NCI-H526 (cell line): ENCODE measurements at regions not wholly inside any gene's neighbourhood (a gene's known extent, or its start where the extent isn't known, plus 50 kb on each side); places are given as distances from the start of the nearest gene placed in this dataset.
A peak's percentile ranks its signal among the peaks of the same experiment; 100 is the strongest.
"Not testable (repeated sequence)": the region's sequence is repeated elsewhere in the genome, so short reads cannot be mapped to it uniquely, and the experiment has no call there.

ENCODE experiments used
- DNase-seq, 2 experiments: peaks; one replicate each; lab custom pipeline; 2025; lab: John Stamatoyannopoulos, UW

GRCh38 chr2:150266931-150267330 lies 220.5 kb downstream of the RND3 start:
- DNase-seq, result no peak

GRCh38 chr2:150264442-150264841 lies 223.0 kb downstream of the RND3 start:
- no peak for DNase-seq

GRCh38 chr2:150261691-150262090 lies 225.8 kb downstream of the RND3 start:
- DNase-seq, result no peak

GRCh38 chr2:150260636-150261035 lies 226.8 kb downstream of the RND3 start:
- DNase-seq, result no peak

- DNase-seq, result no peak
Measured at GRCh38 chr2:150259746-150260145, 227.7 kb downstream of the RND3 start.

- DNase-seq, result peak; percentile 61 to 71
Measured at GRCh38 chr2:150258781-150259307, 228.6 kb downstream of the RND3 start.

- no peak for DNase-seq
Measured at GRCh38 chr2:150256736-150257135, 230.7 kb downstream of the RND3 start.

GRCh38 chr2:150255528-150255927 lies 231.9 kb downstream of the RND3 start:
- no peak for DNase-seq

GRCh38 chr2:150249735-150250134 lies 237.7 kb downstream of the RND3 start:
- DNase-seq, result not testable (repeated sequence)

- DNase-seq, result no peak
Measured at GRCh38 chr2:150247481-150247880, 240.0 kb downstream of the RND3 start.

- no peak for DNase-seq
Measured at GRCh38 chr2:150234787-150235446, 252.6 kb downstream of the RND3 start.

- no peak for DNase-seq
Measured at GRCh38 chr2:150232871-150233270, 254.6 kb downstream of the RND3 start.

GRCh38 chr2:150232321-150232720 lies 255.1 kb downstream of the RND3 start:
- DNase-seq, result peak; percentile 47 to 59

- DNase-seq, result no peak
Measured at GRCh38 chr2:150230616-150231015, 256.9 kb downstream of the RND3 start.

GRCh38 chr2:150230004-150230403 lies 257.5 kb downstream of the RND3 start:
- DNase-seq, result no peak

GRCh38 chr2:150228936-150229335 lies 258.5 kb downstream of the RND3 start:
- no peak for DNase-seq

- no peak for DNase-seq
Measured at GRCh38 chr2:150225030-150225429, 262.4 kb downstream of the RND3 start.

- no peak for DNase-seq
Measured at GRCh38 chr2:150224321-150224720, 263.1 kb downstream of the RND3 start.

GRCh38 chr2:150222942-150223341 lies 264.5 kb downstream of the RND3 start:
- DNase-seq, result no peak

- DNase-seq, result no peak
Measured at GRCh38 chr2:150222379-150222778, 265.1 kb downstream of the RND3 start.

GRCh38 chr2:150219861-150220260 lies 267.6 kb downstream of the RND3 start:
- no peak for DNase-seq

GRCh38 chr2:150215041-150215440 lies 272.4 kb downstream of the RND3 start:
- DNase-seq, result no peak

GRCh38 chr2:150214626-150215025 lies 272.8 kb downstream of the RND3 start:
- DNase-seq, result no peak

- peak in 1 of 2 experiments; percentile 42 for DNase-seq
Measured at GRCh38 chr2:150212722-150213171, 274.7 kb downstream of the RND3 start.
